ENCODE measurements at regions not wholly inside any gene's neighbourhood (a gene's known extent, or its start where the extent isn't known, plus 50 kb on each side); places are given as distances from the start of the nearest gene placed in this dataset.

GRCh38 chr5:23024470-23024869, 171.3 kb upstream of the CDH12 start:
- H3K27ac Mint-ChIP-seq, result no peak overlapping the region
- ChIA-PET POLR2A (no interaction called here), CTCF (no interaction called here)
- intact Hi-C loops (cut with micrococcal nuclease), result no loop called here
- H3K36me3 Mint-ChIP-seq, result no peaks in the 10 kb centered on the region
- no peaks in the 10 kb centered on the region for H3K4me1 Mint-ChIP-seq
- Histone ChIP-seq H3K27ac (ENCODE audit: low read depth, low read length) (no peak overlapping the region), H3K9me3 (ENCODE audit: control insufficient read depth in 2 of 3, low read length in 3 of 3) (no peaks in the 10 kb centered on the region), H3K27me3 (ENCODE audit: control insufficient read depth in 2 of 2, insufficient read depth in 2 of 2, low read length in 2 of 2) (no peaks in the 10 kb centered on the region), H3K36me3 (ENCODE audit: control insufficient read depth in 2 of 3, insufficient read depth in 3 of 3, low read length in 3 of 3) (no peaks in the 10 kb centered on the region), H3K4me3 (ENCODE audit: low read length) (no peak overlapping the region), H3K4me1 (ENCODE audit: control insufficient read depth in 2 of 2, insufficient read depth in 2 of 2, low read length in 2 of 2) (no peaks in the 10 kb centered on the region)
- no peak for DNase-seq
- H3K27me3 Mint-ChIP-seq, result no peaks in the 10 kb centered on the region
- ATAC-seq, result no peak
- H3K4me3 Mint-ChIP-seq, result no peak overlapping the region
- peaks cover 0 to 11% (median 2%) of the 10 kb centered on the region in 11 donors for H3K9me3 Mint-ChIP-seq

- peaks cover 0 to 28% (median 5%) of the 10 kb centered on the region in 7 donors for H3K4me1 Mint-ChIP-seq
- no peaks in the 10 kb centered on the region for H3K27me3 Mint-ChIP-seq
- Histone ChIP-seq H3K4me3 (ENCODE audit: low read length) (no peak overlapping the region), H3K36me3 (ENCODE audit: control insufficient read depth in 2 of 3, insufficient read depth in 3 of 3, low read length in 3 of 3) (no peaks in the 10 kb centered on the region), H3K27me3 (ENCODE audit: control insufficient read depth in 2 of 2, insufficient read depth in 2 of 2, low read length in 2 of 2) (no peaks in the 10 kb centered on the region), H3K9me3 (ENCODE audit: control insufficient read depth in 2 of 3, low read length in 3 of 3) (no peaks in the 10 kb centered on the region), H3K4me1 (ENCODE audit: control insufficient read depth in 2 of 2, insufficient read depth in 2 of 2, low read length in 2 of 2) (no peaks in the 10 kb centered on the region), H3K27ac (ENCODE audit: low read depth, low read length) (no peak overlapping the region)
- ChIA-PET POLR2A (no interaction called here), CTCF (no interaction called here)
- peak overlapping the region in 1 of 10 donors; percentile 47 for H3K4me3 Mint-ChIP-seq
- intact Hi-C loops (cut with micrococcal nuclease), result no loop called here
- ATAC-seq, result no peak
- H3K36me3 Mint-ChIP-seq, result no peaks in the 10 kb centered on the region
- DNase-seq, result no peak
- peak overlapping the region in 1 of 9 donors; percentile 13 for H3K27ac Mint-ChIP-seq
- peaks cover 0 to 6% (median 0%) of the 10 kb centered on the region in 11 donors for H3K9me3 Mint-ChIP-seq
These were observed 161.7 kb upstream of the CDH12 start for GRCh38 chr5:23014825-23015224.

GRCh38 chr5:23014266-23014665, 161.1 kb upstream of the CDH12 start:
- Histone ChIP-seq H3K27me3 (ENCODE audit: control insufficient read depth in 2 of 2, insufficient read depth in 2 of 2, low read length in 2 of 2) (no peaks in the 10 kb centered on the region), H3K27ac (ENCODE audit: low read depth, low read length) (no peak overlapping the region), H3K9me3 (ENCODE audit: control insufficient read depth in 2 of 3, low read length in 3 of 3) (no peaks in the 10 kb centered on the region), H3K4me1 (ENCODE audit: control insufficient read depth in 2 of 2, insufficient read depth in 2 of 2, low read length in 2 of 2) (no peaks in the 10 kb centered on the region), H3K4me3 (ENCODE audit: low read length) (no peak overlapping the region), H3K36me3 (ENCODE audit: control insufficient read depth in 2 of 3, insufficient read depth in 3 of 3, low read length in 3 of 3) (no peaks in the 10 kb centered on the region)
- POLR2A ChIA-PET, result no interaction called here
- CTCF ChIA-PET, result no interaction called here
- no peak for ATAC-seq
- intact Hi-C loops (cut with micrococcal nuclease), result no loop called here
- Mint-ChIP-seq H3K4me3 (peak overlapping the region in 8 of 10 donors; percentile 8 to 74 (median 35)), H3K4me1 (peaks cover 0 to 28% (median 5%) of the 10 kb centered on the region in 7 donors), H3K9me3 (peaks cover 0 to 6% (median 0%) of the 10 kb centered on the region in 11 donors), H3K36me3 (no peaks in the 10 kb centered on the region), H3K27me3 (no peaks in the 10 kb centered on the region), H3K27ac (peak overlapping the region in 3 of 9 donors; percentile 23 to 36 (median 24))
- no peak for DNase-seq

- no peaks in the 10 kb centered on the region for H3K27me3 Mint-ChIP-seq
- H3K9me3 Mint-ChIP-seq, result peaks cover 0 to 2% (median 0%) of the 10 kb centered on the region in 11 donors
- ATAC-seq (no peak), DNase-seq (no peak)
- H3K27me3 ChIP-seq (ENCODE audit: control insufficient read depth in 2 of 2, insufficient read depth in 2 of 2, low read length in 2 of 2), result no peaks in the 10 kb centered on the region
- H3K27ac Mint-ChIP-seq, result peak overlapping the region in 7 of 9 donors; percentile 46 to 96 (median 90)
- peak overlapping the region; percentile 30 for H3K4me3 ChIP-seq (ENCODE audit: low read length)
- H3K36me3 Mint-ChIP-seq, result no peaks in the 10 kb centered on the region
- no peaks in the 10 kb centered on the region for H3K9me3 ChIP-seq (ENCODE audit: control insufficient read depth in 2 of 3, low read length in 3 of 3)
- POLR2A ChIA-PET, result no interaction called here
- CTCF ChIA-PET, result no interaction called here
- peak overlapping the region; percentile 24 for H3K27ac ChIP-seq (ENCODE audit: low read depth, low read length)
- intact Hi-C loops (cut with micrococcal nuclease), result no loop called here
- peaks cover 0 to 28% (median 5%) of the 10 kb centered on the region in 7 donors for H3K4me1 Mint-ChIP-seq
- H3K4me1 ChIP-seq (ENCODE audit: control insufficient read depth in 2 of 2, insufficient read depth in 2 of 2, low read length in 2 of 2), result no peaks in the 10 kb centered on the region
- H3K36me3 ChIP-seq (ENCODE audit: control insufficient read depth in 2 of 3, insufficient read depth in 3 of 3, low read length in 3 of 3), result no peaks in the 10 kb centered on the region
- peak overlapping the region; percentile 20 to 94 (median 87) for H3K4me3 Mint-ChIP-seq
These were observed 160.4 kb upstream of the CDH12 start for GRCh38 chr5:23013395-23013998.

GRCh38 chr5:23012842-23013241, 159.7 kb upstream of the CDH12 start:
- peak overlapping the region; percentile 30 for H3K4me3 ChIP-seq (ENCODE audit: low read length)
- H3K9me3 ChIP-seq (ENCODE audit: control insufficient read depth in 2 of 3, low read length in 3 of 3), result no peaks in the 10 kb centered on the region
- peak overlapping the region; percentile 6 for H3K27ac ChIP-seq (ENCODE audit: low read depth, low read length)
- no peaks in the 10 kb centered on the region for H3K4me1 ChIP-seq (ENCODE audit: control insufficient read depth in 2 of 2, insufficient read depth in 2 of 2, low read length in 2 of 2)
- peaks cover 0 to 2% (median 0%) of the 10 kb centered on the region in 11 donors for H3K9me3 Mint-ChIP-seq
- ChIA-PET POLR2A (no interaction called here), CTCF (no interaction called here)
- H3K4me1 Mint-ChIP-seq, result peaks cover 0 to 28% (median 5%) of the 10 kb centered on the region in 7 donors
- intact Hi-C loops (cut with micrococcal nuclease), result no loop called here
- DNase-seq (peak in 1 of 9 donors; percentile 6), ATAC-seq (no peak)
- peak overlapping the region; percentile 50 to 94 (median 86) for H3K4me3 Mint-ChIP-seq
- H3K36me3 Mint-ChIP-seq, result no peaks in the 10 kb centered on the region
- H3K36me3 ChIP-seq (ENCODE audit: control insufficient read depth in 2 of 3, insufficient read depth in 3 of 3, low read length in 3 of 3), result no peaks in the 10 kb centered on the region
- peak overlapping the region in 7 of 9 donors; percentile 46 to 93 (median 88) for H3K27ac Mint-ChIP-seq
- H3K27me3 Mint-ChIP-seq, result no peaks in the 10 kb centered on the region
- H3K27me3 ChIP-seq (ENCODE audit: control insufficient read depth in 2 of 2, insufficient read depth in 2 of 2, low read length in 2 of 2), result no peaks in the 10 kb centered on the region

- no peak overlapping the region for H3K4me3 ChIP-seq (ENCODE audit: low read length)
- peaks cover 0 to 4% (median 0%) of the 10 kb centered on the region in 3 experiments for H3K9me3 ChIP-seq (ENCODE audit: control insufficient read depth in 2 of 3, low read length in 3 of 3)
- no peak for DNase-seq
- H3K36me3 ChIP-seq (ENCODE audit: control insufficient read depth in 2 of 3, insufficient read depth in 3 of 3, low read length in 3 of 3), result no peaks in the 10 kb centered on the region
- no peaks in the 10 kb centered on the region for H3K27me3 ChIP-seq (ENCODE audit: control insufficient read depth in 2 of 2, insufficient read depth in 2 of 2, low read length in 2 of 2)
- H3K4me3 Mint-ChIP-seq, result no peak overlapping the region
- no peaks in the 10 kb centered on the region for H3K27me3 Mint-ChIP-seq
- no peaks in the 10 kb centered on the region for H3K36me3 Mint-ChIP-seq
- H3K27ac Mint-ChIP-seq, result no peak overlapping the region
- peaks cover 0 to 9% (median 5%) of the 10 kb centered on the region in 7 donors for H3K4me1 Mint-ChIP-seq
- no peak overlapping the region for H3K27ac ChIP-seq (ENCODE audit: low read depth, low read length)
- peaks cover 0 to 7% (median 0%) of the 10 kb centered on the region in 11 donors for H3K9me3 Mint-ChIP-seq
- no peak for ATAC-seq
- H3K4me1 ChIP-seq (ENCODE audit: control insufficient read depth in 2 of 2, insufficient read depth in 2 of 2, low read length in 2 of 2), result no peaks in the 10 kb centered on the region
- CTCF ChIA-PET, result no interaction called here
- POLR2A ChIA-PET, result no interaction called here
- intact Hi-C loops (cut with micrococcal nuclease), result no loop called here
These were observed 154.6 kb upstream of the CDH12 start for GRCh38 chr5:23007762-23008161.

GRCh38 chr5:23007236-23007635, 154.1 kb upstream of the CDH12 start:
- Mint-ChIP-seq H3K9me3 (peaks cover 0 to 7% (median 0%) of the 10 kb centered on the region in 11 donors), H3K36me3 (no peaks in the 10 kb centered on the region), H3K4me3 (no peak overlapping the region), H3K4me1 (peaks cover 0 to 5% (median under 1%) of the 10 kb centered on the region in 7 donors), H3K27ac (no peak overlapping the region), H3K27me3 (no peaks in the 10 kb centered on the region)
- Histone ChIP-seq H3K4me3 (ENCODE audit: low read length) (no peak overlapping the region), H3K27me3 (ENCODE audit: control insufficient read depth in 2 of 2, insufficient read depth in 2 of 2, low read length in 2 of 2) (no peaks in the 10 kb centered on the region), H3K36me3 (ENCODE audit: control insufficient read depth in 2 of 3, insufficient read depth in 3 of 3, low read length in 3 of 3) (no peaks in the 10 kb centered on the region), H3K27ac (ENCODE audit: low read depth, low read length) (no peak overlapping the region), H3K4me1 (ENCODE audit: control insufficient read depth in 2 of 2, insufficient read depth in 2 of 2, low read length in 2 of 2) (no peaks in the 10 kb centered on the region), H3K9me3 (ENCODE audit: control insufficient read depth in 2 of 3, low read length in 3 of 3) (peaks cover 0 to 4% (median 0%) of the 10 kb centered on the region in 3 experiments)
- no peak for ATAC-seq
- no peak for DNase-seq
- intact Hi-C loops (cut with micrococcal nuclease), result no loop called here
- ChIA-PET POLR2A (no interaction called here), CTCF (no interaction called here)
